ENCODE measurements at regions not wholly inside any gene's neighbourhood (a gene's known extent, or its start where the extent isn't known, plus 50 kb on each side); places are given as distances from the start of the nearest gene placed in this dataset.
"Not testable (repeated sequence)": the region's sequence is repeated elsewhere in the genome, so short reads cannot be mapped to it uniquely, and the experiment has no call there.

GRCh38 chr2:16394072-16394985 is 271.3 kb downstream of the CYRIA start:
- DNase-seq (ENCODE audit: low spot score): no peak

GRCh38 chr2:16393500-16394071 is 272.0 kb downstream of the CYRIA start:
- DNase-seq (ENCODE audit: low spot score): no peak

GRCh38 chr2:16392647-16393499 is 272.8 kb downstream of the CYRIA start:
- DNase-seq (ENCODE audit: low spot score): peak; percentile 26

- DNase-seq (ENCODE audit: low spot score): no peak
These were observed 273.6 kb downstream of the CYRIA start for GRCh38 chr2:16391986-16392385.

- no peak for DNase-seq (ENCODE audit: low spot score)
These were observed 275.1 kb downstream of the CYRIA start for GRCh38 chr2:16390561-16390960.

GRCh38 chr2:16389611-16390010 is 276.0 kb downstream of the CYRIA start:
- no peak for DNase-seq (ENCODE audit: low spot score)

GRCh38 chr2:16388199-16388830 is 277.3 kb downstream of the CYRIA start:
- not testable (repeated sequence) for DNase-seq (ENCODE audit: low spot score)

- DNase-seq (ENCODE audit: low spot score): no peak
These were observed 278.1 kb downstream of the CYRIA start for GRCh38 chr2:16387461-16387984.

GRCh38 chr2:16386431-16386830 is 279.2 kb downstream of the CYRIA start:
- DNase-seq (ENCODE audit: low spot score): no peak

GRCh38 chr2:16386031-16386430 is 279.6 kb downstream of the CYRIA start:
- no peak for DNase-seq (ENCODE audit: low spot score)

- DNase-seq (ENCODE audit: low spot score): no peak
These were observed 280.3 kb downstream of the CYRIA start for GRCh38 chr2:16385341-16385740.

GRCh38 chr2:16383411-16383810 is 282.2 kb downstream of the CYRIA start:
- no peak for DNase-seq (ENCODE audit: low spot score)

GRCh38 chr2:16382451-16382850 is 283.2 kb downstream of the CYRIA start:
- DNase-seq (ENCODE audit: low spot score): no peak

- DNase-seq (ENCODE audit: low spot score): no peak
These were observed 284.1 kb downstream of the CYRIA start for GRCh38 chr2:16381511-16381910.

- DNase-seq (ENCODE audit: low spot score): not testable (repeated sequence)
These were observed 285.7 kb downstream of the CYRIA start for GRCh38 chr2:16379901-16380300.

- DNase-seq (ENCODE audit: low spot score): not testable (repeated sequence)
These were observed 286.6 kb downstream of the CYRIA start for GRCh38 chr2:16379061-16379460.

GRCh38 chr2:16378031-16378430 is 287.6 kb downstream of the CYRIA start:
- no peak for DNase-seq (ENCODE audit: low spot score)

- DNase-seq (ENCODE audit: low spot score): no peak
These were observed 289.7 kb downstream of the CYRIA start for GRCh38 chr2:16375981-16376380.

- no peak for DNase-seq (ENCODE audit: low spot score)
These were observed 290.3 kb downstream of the CYRIA start for GRCh38 chr2:16375351-16375750.

- no peak for DNase-seq (ENCODE audit: low spot score)
These were observed 291.0 kb downstream of the CYRIA start for GRCh38 chr2:16374671-16375070.

GRCh38 chr2:16373341-16373740 is 292.3 kb downstream of the CYRIA start:
- DNase-seq (ENCODE audit: low spot score): no peak

- no peak for DNase-seq (ENCODE audit: low spot score)
These were observed 293.9 kb downstream of the CYRIA start for GRCh38 chr2:16371751-16372150.
